ENCODE measurements at regions not wholly inside any gene's neighbourhood (a gene's known extent, or its start where the extent isn't known, plus 50 kb on each side); places are given as distances from the start of the nearest gene placed in this dataset.
A peak's percentile ranks its signal among the peaks of the same experiment; 100 is the strongest.

- peaks cover 78% of the 10 kb centered on the region for H3K79me2 ChIP-seq (ENCODE audit: insufficient read depth, low read length)
These were observed 296.6 kb downstream of the PTPRC start for GRCh38 chr1:198935306-198935921.

DNA sequence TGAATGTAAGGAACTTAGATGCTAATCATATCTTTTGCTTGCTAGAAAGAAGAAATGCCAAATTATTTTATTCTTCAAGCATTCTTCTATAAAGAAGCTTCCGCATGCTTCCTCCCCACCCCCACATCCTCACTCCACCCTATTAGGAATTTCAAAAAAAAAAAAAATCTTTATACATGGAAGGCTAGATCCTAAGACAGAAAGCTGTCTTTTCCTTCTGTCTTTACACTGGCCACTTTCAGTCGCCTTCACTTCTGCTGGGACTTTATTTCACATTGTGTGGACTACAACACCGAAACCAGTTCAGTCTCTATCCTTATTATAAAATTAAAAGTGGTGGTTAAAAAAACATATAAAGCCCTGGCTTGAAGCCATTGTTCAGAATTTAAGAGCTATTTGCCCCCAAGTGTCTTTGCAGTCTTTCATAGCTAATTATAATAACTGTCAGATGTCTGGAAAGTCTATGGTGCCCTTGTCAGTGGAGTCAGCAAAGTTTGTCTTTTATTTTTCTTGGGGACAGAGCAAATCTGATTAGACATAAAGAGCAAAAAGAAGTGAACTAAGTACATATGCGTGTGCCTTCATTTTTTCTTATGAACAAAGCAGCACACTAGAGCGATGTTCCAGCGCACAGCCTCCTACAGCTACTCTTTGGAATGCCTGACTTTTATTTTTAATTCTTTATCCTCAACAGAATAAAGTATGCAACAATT, 297.7 kb downstream of the PTPRC start:
- H3F3A ChIP-seq (ENCODE audit: insufficient read depth): peaks cover 29% of the 10 kb centered on the region
- peak overlapping the region; percentile 90 for H3K27ac ChIP-seq (ENCODE audit: low read depth, low read length)
- no peak for TF ChIP-seq CTCF (IDR thresholded peaks at IDR 0.05; ENCODE audit: insufficient read depth, low read length, poor library complexity, severe bottlenecking)
- no peak for TF ChIP-seq EZH2phosphoT487 (conservative IDR thresholded peaks at IDR 0.05; ENCODE audit: low read length)
- H3K4me3 ChIP-seq (ENCODE audit: insufficient read depth, low read length, poor library complexity, severe bottlenecking): peak overlapping the region; percentile 77
- peak overlapping the region; percentile 100 for H3K4me2 ChIP-seq (ENCODE audit: low read depth, low read length, poor library complexity, severe bottlenecking)
- H3K9ac ChIP-seq (ENCODE audit: low read length): peak overlapping the region; percentile 70
- no peaks in the 10 kb centered on the region for H3K9me3 ChIP-seq (ENCODE audit: insufficient read depth, low read length)
- peaks cover 67% of the 10 kb centered on the region for H3K79me2 ChIP-seq (ENCODE audit: insufficient read depth, low read length)
- no peaks in the 10 kb centered on the region for H3K27me3 ChIP-seq (ENCODE audit: low read length)
- no peak overlapping the region for H2AFZ ChIP-seq (ENCODE audit: low read depth, low read length, severe bottlenecking)
- peaks cover 19% of the 10 kb centered on the region for H3K36me3 ChIP-seq (ENCODE audit: low read length)
- no peaks in the 10 kb centered on the region for H4K20me1 ChIP-seq (ENCODE audit: low read depth, low read length)
- no peaks in the 10 kb centered on the region for H3K9me2 ChIP-seq (replicated peaks; ENCODE audit: insufficient read depth, low read length)

More at GRCh38 chr1:198935306-198935921, 296.6 kb downstream of the PTPRC start:
- H3F3A ChIP-seq (ENCODE audit: insufficient read depth): peaks cover 34% of the 10 kb centered on the region
- H3K9ac ChIP-seq (ENCODE audit: low read length): peak overlapping the region; percentile 70
- H3K36me3 ChIP-seq (ENCODE audit: low read length): peaks cover 19% of the 10 kb centered on the region
- no peaks in the 10 kb centered on the region for H3K9me2 ChIP-seq (replicated peaks; ENCODE audit: insufficient read depth, low read length)
- H2AFZ ChIP-seq (ENCODE audit: low read depth, low read length, severe bottlenecking): no peak overlapping the region
- H3K27ac ChIP-seq (ENCODE audit: low read depth, low read length): peak overlapping the region; percentile 90
- H3K4me2 ChIP-seq (ENCODE audit: low read depth, low read length, poor library complexity, severe bottlenecking): peak overlapping the region; percentile 100
- H3K27me3 ChIP-seq (ENCODE audit: low read length): no peaks in the 10 kb centered on the region
- peak overlapping the region; percentile 77 for H3K4me3 ChIP-seq (ENCODE audit: insufficient read depth, low read length, poor library complexity, severe bottlenecking)
- TF ChIP-seq EZH2phosphoT487 (conservative IDR thresholded peaks at IDR 0.05; ENCODE audit: low read length) (no peak), CTCF (IDR thresholded peaks at IDR 0.05; ENCODE audit: insufficient read depth, low read length, poor library complexity, severe bottlenecking) (no peak)
- H4K20me1 ChIP-seq (ENCODE audit: low read depth, low read length): no peaks in the 10 kb centered on the region
- no peaks in the 10 kb centered on the region for H3K9me3 ChIP-seq (ENCODE audit: insufficient read depth, low read length)

DNA sequence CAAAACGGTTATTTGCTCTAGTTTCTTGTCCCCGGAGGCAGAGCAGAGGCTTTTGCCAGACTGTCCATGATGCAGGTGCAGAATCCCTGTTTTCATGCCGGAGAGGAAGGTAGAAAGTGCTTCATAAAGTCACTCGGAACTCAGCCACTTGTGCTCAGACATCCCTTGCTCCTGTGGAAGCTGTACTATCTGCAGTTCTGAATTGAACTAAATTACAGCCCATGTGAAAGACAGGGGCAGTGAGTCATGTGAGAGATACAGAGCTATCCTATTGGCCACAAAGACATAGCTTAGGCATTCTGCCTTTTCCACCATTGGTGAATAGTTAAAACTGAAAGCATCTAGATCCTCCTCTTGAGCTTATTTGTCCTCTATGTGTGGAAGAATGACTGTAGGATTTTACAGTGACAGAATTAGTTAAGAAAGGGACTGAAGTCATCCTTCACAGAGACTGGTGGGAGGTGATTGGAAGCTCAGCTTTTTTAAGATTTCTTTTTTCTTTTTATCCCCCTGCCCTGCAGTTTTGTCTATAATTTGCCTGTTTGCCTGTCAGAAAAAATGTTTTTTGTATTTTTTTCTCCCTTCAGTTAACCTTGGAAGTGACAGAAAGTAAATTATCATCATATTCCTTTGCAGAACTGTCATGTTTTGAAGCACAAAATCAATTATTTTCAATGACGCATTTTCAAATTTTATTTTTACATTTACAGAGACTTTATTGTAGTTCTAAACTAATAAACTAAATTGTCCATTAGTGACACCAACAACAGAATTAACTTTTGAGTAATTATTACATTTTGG, 298.6 kb downstream of the PTPRC start:
- no peaks in the 10 kb centered on the region for H3K27me3 ChIP-seq (ENCODE audit: low read length)
- H4K20me1 ChIP-seq (ENCODE audit: low read depth, low read length): no peaks in the 10 kb centered on the region
- H3K4me3 ChIP-seq (ENCODE audit: insufficient read depth, low read length, poor library complexity, severe bottlenecking): peak overlapping the region; percentile 77
- peak overlapping the region; percentile 100 for H3K4me2 ChIP-seq (ENCODE audit: low read depth, low read length, poor library complexity, severe bottlenecking)
- peaks cover 29% of the 10 kb centered on the region for H3F3A ChIP-seq (ENCODE audit: insufficient read depth)
- TF ChIP-seq CTCF (IDR thresholded peaks at IDR 0.05; ENCODE audit: insufficient read depth, low read length, poor library complexity, severe bottlenecking): no peak
- H3K27ac ChIP-seq (ENCODE audit: low read depth, low read length): peak overlapping the region; percentile 90
- H3K9me3 ChIP-seq (ENCODE audit: insufficient read depth, low read length): no peaks in the 10 kb centered on the region
- no peaks in the 10 kb centered on the region for H3K9me2 ChIP-seq (replicated peaks; ENCODE audit: insufficient read depth, low read length)
- H3K36me3 ChIP-seq (ENCODE audit: low read length): peaks cover 19% of the 10 kb centered on the region
- peak overlapping the region; percentile 70 for H3K9ac ChIP-seq (ENCODE audit: low read length)
- peaks cover 58% of the 10 kb centered on the region for H3K79me2 ChIP-seq (ENCODE audit: insufficient read depth, low read length)
- H2AFZ ChIP-seq (ENCODE audit: low read depth, low read length, severe bottlenecking): no peak overlapping the region
